GM23338 (cell line): ENCODE measurements at regions not wholly inside any gene's neighbourhood (a gene's known extent, or its start where the extent isn't known, plus 50 kb on each side); places are given as distances from the start of the nearest gene placed in this dataset.

Experiments used
- CTCF ChIP-seq, 2 experiments: fragments of 200-600 bp in 1 of 2; sonication (generic) in 1 of 2; conservative IDR thresholded peaks; 2 replicates each; pipeline versions ENCODE4 v1.5.1 to v1.6.1; 2016 to 2017; ENCODE audit warnings: antibody characterized with exemption in 2 of 2, low read depth in 2 of 2, mild to moderate bottlenecking in 2 of 2, moderate library complexity in 1 of 2
- ETS1 ChIP-seq: IDR thresholded peaks from 2 replicates; pipeline ENCODE4 v1.6.1; 2016; ENCODE audit warnings: antibody characterized with exemption
- EZH2 ChIP-seq: fragments of 200-600 bp; sonication (generic); IDR thresholded peaks from one replicate; pipeline ENCODE4 v1.8.0; 2017; ENCODE audit warnings: antibody characterized with exemption, mild to moderate bottlenecking, low read depth; ENCODE audit not compliant: unreplicated experiment
- EZH2phosphoT487 ChIP-seq: fragments of 200-600 bp; sonication (generic); IDR thresholded peaks from one replicate; pipeline ENCODE4 v1.8.1; 2018; ENCODE audit warnings: antibody characterized with exemption; ENCODE audit not compliant: unreplicated experiment
- POLR2AphosphoS5 ChIP-seq: IDR thresholded peaks from 2 replicates; pipeline ENCODE4 v1.6.1; 2016; ENCODE audit warnings: antibody characterized with exemption, low read depth
- REST ChIP-seq: IDR thresholded peaks from one replicate; pipeline ENCODE4 v1.6.1; 2018; ENCODE audit warnings: antibody characterized with exemption; ENCODE audit not compliant: unreplicated experiment
- STAT1 ChIP-seq: IDR thresholded peaks from one replicate; pipeline ENCODE4 v1.6.1; 2016; ENCODE audit warnings: antibody characterized with exemption; ENCODE audit not compliant: unreplicated experiment
- ZNF331 ChIP-seq: fragments of 250-450 bp; sonication (Bioruptor Pico); IDR thresholded peaks from 2 replicates; pipeline ENCODE4 v1.5.0; 2020; ENCODE audit warnings: low read depth, mild to moderate bottlenecking, moderate library complexity

- TF ChIP-seq ETS1: no peak
- TF ChIP-seq CTCF (conservative IDR thresholded peaks at IDR 0.05; ENCODE audit: low read depth in 2 of 2): no peak
- no peak for TF ChIP-seq POLR2AphosphoS5
- TF ChIP-seq EZH2phosphoT487: no peak
- no peak for TF ChIP-seq REST
- no peak for TF ChIP-seq EZH2
- TF ChIP-seq STAT1: no peak
- no peak for TF ChIP-seq ZNF331 (CRISPR knock-in tag)
These were observed 222.8 kb downstream of the TENT4A start for GRCh38 chr5:6936031-6936430.
